Ovary (tissue), 3 donors: ENCODE measurements at regions not wholly inside any gene's neighbourhood (a gene's known extent, or its start where the extent isn't known, plus 50 kb on each side); places are given as distances from the start of the nearest gene placed in this dataset.

ENCODE experiments used
- CTCF ChIP-seq, 3 donors: fragments of 450-650 bp in 2 of 3; fragments of 200-600 bp in 1 of 3; IDR thresholded peaks; one replicate each; pipeline versions ENCODE4 v1.5.1 to v1.8.0; 2016 to 2022; ENCODE audit warnings: antibody characterized with exemption in 3 of 3, mild to moderate bottlenecking in 1 of 3
- EP300 ChIP-seq: sonication (generic); formaldehyde crosslinking; IDR thresholded peaks from one replicate; pipeline ENCODE4 v1.6.1; 2017; ENCODE audit warnings: antibody characterized with exemption
- POLR2A ChIP-seq: fragments of 450-650 bp; IDR thresholded peaks from one replicate; pipeline ENCODE4 v1.6.1; 2017; ENCODE audit warnings: antibody characterized with exemption, mild to moderate bottlenecking, moderate library complexity
- donor health status: DM: no; HTN: no; CAD: no.

DNA sequence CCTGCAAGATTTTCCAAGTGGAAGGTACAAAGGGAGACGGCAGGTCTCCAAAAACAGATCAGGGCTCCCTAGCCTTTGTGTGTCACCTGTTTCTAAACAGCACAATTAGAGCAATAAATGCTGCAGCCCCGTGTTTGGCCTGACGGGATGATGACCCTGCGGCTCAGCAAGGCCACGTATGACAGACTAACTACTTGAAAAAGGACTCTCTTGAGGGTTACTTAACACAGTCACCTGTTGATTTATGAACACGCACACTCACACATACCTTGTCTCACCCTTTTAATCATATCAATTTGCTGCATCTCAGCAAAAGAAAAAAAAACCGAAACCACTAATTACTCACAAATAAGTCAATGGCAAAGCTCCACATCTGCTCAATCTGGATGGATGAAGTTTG is 199.6 kb upstream of the GAS1 start:
- TF ChIP-seq CTCF (IDR thresholded peaks at IDR 0.05) (no peak), EP300 (no peak), POLR2A (no peak)
